Thymus (tissue), 11 donors: ENCODE measurements at regions not wholly inside any gene's neighbourhood (a gene's known extent, or its start where the extent isn't known, plus 50 kb on each side); places are given as distances from the start of the nearest gene placed in this dataset.

Source experiments
- DNase-seq, 9 donors: peaks; one replicate each; pipeline ENCODE4 v3.0.0-alpha.2; 2013; ENCODE audit warnings: low spot score in 9 of 9, low read depth in 6 of 9, missing footprints in 1 of 9
- H3K27ac ChIP-seq, 2 donors: one replicate each; pipeline ENCODE4 v1.5.1; 2013; ENCODE audit warnings: control low read depth in 1 of 2, low read depth in 1 of 2, low read length in 1 of 2, mild to moderate bottlenecking in 1 of 2, moderate library complexity in 1 of 2
- H3K27me3 ChIP-seq, 2 donors: one replicate each; pipeline ENCODE4 v1.5.1; 2013; ENCODE audit warnings: low read length in 1 of 2; ENCODE audit not compliant: control insufficient read depth in 2 of 2, insufficient read depth in 1 of 2
- H3K36me3 ChIP-seq, 2 donors: one replicate each; pipeline ENCODE4 v1.5.1; 2013; ENCODE audit warnings: low read length in 1 of 2, mild to moderate bottlenecking in 1 of 2, moderate library complexity in 1 of 2; ENCODE audit not compliant: control insufficient read depth in 2 of 2, insufficient read depth in 2 of 2
- H3K4me1 ChIP-seq, 2 donors: one replicate each; pipeline ENCODE4 v1.5.1; 2013; ENCODE audit warnings: low read length in 2 of 2; ENCODE audit not compliant: control insufficient read depth in 2 of 2, insufficient read depth in 2 of 2
- H3K4me3 ChIP-seq, 2 donors: one replicate each; pipeline ENCODE4 v1.5.1; 2013; ENCODE audit warnings: low read length in 2 of 2, control low read depth in 1 of 2, mild to moderate bottlenecking in 1 of 2
- H3K9me3 ChIP-seq, 2 donors: one replicate each; pipeline ENCODE4 v1.5.1; 2013; ENCODE audit warnings: low read length in 1 of 2, mild to moderate bottlenecking in 1 of 2; ENCODE audit not compliant: control insufficient read depth in 2 of 2, insufficient read depth in 1 of 2
- WGBS: extraction: QIAGEN DNeasy Blood & Tissue Kit; methylation state at CpG from one replicate; pipeline ENCODE4 v1.1.7; 2013; 5-methylcytosine and 5-hydroxymethylcytosine counted together
- donor health status: healthy.

- 4% methylated on average over 10 of the region's 10 CpGs for WGBS
- Histone ChIP-seq H3K36me3 (no peaks in the 10 kb centered on the region), H3K27ac (peak overlapping the region; percentile 92 to 100), H3K9me3 (peaks cover 0 to 2% of the 10 kb centered on the region in 2 donors), H3K27me3 (no peaks in the 10 kb centered on the region), H3K4me3 (peak overlapping the region; percentile 21 to 34), H3K4me1 (peaks cover 24 to 51% of the 10 kb centered on the region in 2 donors)
- DNase-seq: peak; percentile 57 to 92 (median 83)
Observed at GRCh38 chr12:116358893-116359761, 81.6 kb upstream of the MED13L start.

GRCh38 chr12:116360579-116361413, 83.3 kb upstream of the MED13L start:
- Histone ChIP-seq H3K4me1 (peaks cover 24 to 47% of the 10 kb centered on the region in 2 donors), H3K27ac (peak overlapping the region; percentile 91 to 94), H3K9me3 (peaks cover 0 to 2% of the 10 kb centered on the region in 2 donors), H3K27me3 (no peaks in the 10 kb centered on the region), H3K4me3 (peak overlapping the region; percentile 9 to 28), H3K36me3 (no peaks in the 10 kb centered on the region)
- DNase-seq: peak; percentile 49 to 87 (median 69)
- WGBS: 54% methylated on average over 6 of the region's 6 CpGs

GRCh38 chr12:116361414-116362223, 84.1 kb upstream of the MED13L start:
- peak; percentile 83 to 97 (median 91) for DNase-seq
- Histone ChIP-seq H3K4me3 (peak overlapping the region in 1 of 2 donors; percentile 28), H3K36me3 (no peaks in the 10 kb centered on the region), H3K4me1 (peaks cover 24 to 47% of the 10 kb centered on the region in 2 donors), H3K27ac (peak overlapping the region; percentile 91 to 94), H3K9me3 (peaks cover 0 to 2% of the 10 kb centered on the region in 2 donors), H3K27me3 (no peaks in the 10 kb centered on the region)
- WGBS: 30% methylated on average over 19 of the region's 19 CpGs

GRCh38 chr12:116365114-116365513, 87.6 kb upstream of the MED13L start:
- H3K27ac ChIP-seq: no peak overlapping the region
- no peaks in the 10 kb centered on the region for H3K27me3 ChIP-seq
- peaks cover 11 to 41% of the 10 kb centered on the region in 2 donors for H3K4me1 ChIP-seq
- no peak for DNase-seq
- H3K36me3 ChIP-seq: no peaks in the 10 kb centered on the region
- WGBS: 97% methylated on average over 2 of the region's 2 CpGs
- peaks cover 0 to 5% of the 10 kb centered on the region in 2 donors for H3K9me3 ChIP-seq
- H3K4me3 ChIP-seq: no peak overlapping the region

DNA sequence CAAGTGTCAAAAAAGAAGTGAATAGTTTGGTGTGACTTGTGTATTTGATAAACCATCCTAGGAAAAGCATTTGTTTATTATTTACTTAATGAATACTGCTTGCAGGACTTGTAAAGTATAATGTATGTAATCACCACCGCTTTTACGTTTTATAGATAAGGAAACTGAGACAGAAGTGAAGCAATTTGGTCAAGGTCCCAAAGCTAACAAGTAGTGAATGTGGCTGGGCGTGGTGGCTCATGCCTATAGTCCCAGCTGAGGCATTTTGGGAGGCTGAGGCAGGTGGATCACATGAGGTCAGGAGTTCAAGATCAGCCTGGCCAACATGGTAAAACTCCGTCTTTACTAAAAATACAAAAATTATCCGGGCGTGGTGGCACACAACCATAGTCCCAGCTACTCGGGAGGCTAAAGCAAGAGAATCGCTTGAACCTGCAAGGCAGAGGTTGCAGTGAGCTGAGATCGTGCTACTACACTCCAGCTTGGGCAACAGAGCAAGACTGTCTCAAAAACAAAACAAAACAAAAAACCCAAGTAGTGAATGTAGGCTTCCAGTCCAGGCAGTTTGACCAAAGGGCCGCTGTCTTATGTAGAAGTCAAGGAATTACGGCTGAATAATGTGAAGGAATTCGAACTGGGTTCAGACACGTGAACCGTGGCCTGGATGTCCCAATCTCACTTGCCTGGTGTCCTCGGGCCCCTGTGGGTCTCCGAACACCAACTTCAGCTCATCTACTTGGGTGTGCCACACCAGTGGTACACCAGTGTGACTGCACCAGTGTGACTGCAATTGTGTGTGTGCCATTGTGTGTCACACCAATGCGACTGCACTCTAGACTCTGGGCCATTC, 88.3 kb upstream of the MED13L start:
- no peak overlapping the region for H3K27ac ChIP-seq
- DNase-seq: no peak

DNA sequence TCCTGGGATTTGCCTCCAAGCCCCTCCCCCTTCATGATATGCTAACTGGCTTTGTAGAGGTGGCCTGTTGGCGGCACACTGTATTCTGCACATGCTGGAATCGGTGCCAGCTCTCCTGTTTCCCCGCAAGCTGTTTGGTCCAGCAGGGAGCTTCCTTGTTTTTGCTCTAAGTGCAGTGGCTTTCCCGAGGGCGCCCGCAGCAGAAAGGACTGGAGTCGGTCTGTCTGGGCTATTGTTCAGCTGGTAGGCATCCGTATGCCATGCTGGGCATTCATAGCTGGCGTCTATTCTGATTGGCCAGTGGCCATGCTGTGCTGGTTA, 88.9 kb upstream of the MED13L start:
- Histone ChIP-seq H3K27ac (no peak overlapping the region), H3K4me1 (peaks cover 5 to 30% of the 10 kb centered on the region in 2 donors), H3K36me3 (no peaks in the 10 kb centered on the region), H3K4me3 (no peak overlapping the region), H3K9me3 (peaks cover 0 to 5% of the 10 kb centered on the region in 2 donors), H3K27me3 (no peaks in the 10 kb centered on the region)
- DNase-seq: no peak
- WGBS: 90% methylated on average over 9 of the region's 9 CpGs

More for the DNA sequence above, 88.3 kb upstream of the MED13L start:
- H3K36me3 ChIP-seq: no peaks in the 10 kb centered on the region
- 98% methylated on average over 17 of the region's 17 CpGs for WGBS
- peaks cover 0 to 5% of the 10 kb centered on the region in 2 donors for H3K9me3 ChIP-seq
- H3K27me3 ChIP-seq: no peaks in the 10 kb centered on the region
- H3K4me1 ChIP-seq: peaks cover 7 to 35% of the 10 kb centered on the region in 2 donors
- H3K4me3 ChIP-seq: no peak overlapping the region

DNA sequence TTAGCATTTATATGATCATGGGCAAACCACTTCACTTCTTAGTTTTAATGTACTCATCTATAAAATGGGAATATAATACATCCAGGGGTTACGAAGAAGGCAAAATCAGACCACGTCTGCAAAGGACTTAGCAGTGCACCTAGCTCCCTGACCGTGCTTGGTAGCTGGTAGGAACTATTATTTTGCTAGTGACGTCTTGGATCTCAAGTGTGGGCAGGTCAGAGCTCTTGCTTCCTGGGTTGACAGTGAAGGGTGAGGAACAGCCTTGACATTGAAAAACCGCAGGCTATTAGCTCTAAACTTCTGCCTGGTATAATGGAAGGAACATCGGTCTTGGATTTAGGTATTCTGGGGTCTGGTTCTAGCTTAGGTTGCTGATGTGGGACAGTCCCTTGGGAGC, 89.3 kb upstream of the MED13L start:
- Histone ChIP-seq H3K27me3 (no peaks in the 10 kb centered on the region), H3K27ac (no peak overlapping the region), H3K4me3 (no peak overlapping the region), H3K4me1 (peaks cover 2 to 25% of the 10 kb centered on the region in 2 donors), H3K36me3 (no peaks in the 10 kb centered on the region), H3K9me3 (peaks cover 0 to 5% of the 10 kb centered on the region in 2 donors)
- 98% methylated on average over 6 of the region's 6 CpGs for WGBS
- no peak for DNase-seq
